H7 (cell line): ENCODE measurements at regions not wholly inside any gene's neighbourhood (a gene's known extent, or its start where the extent isn't known, plus 50 kb on each side); places are given as distances from the start of the nearest gene placed in this dataset.
"Not testable (repeated sequence)": the region's sequence is repeated elsewhere in the genome, so short reads cannot be mapped to it uniquely, and the experiment has no call there.

Experiments
- DNase-seq: peaks from one replicate; pipeline ENCODE4 v3.0.0; 2012
- H3K27me3 ChIP-seq: 2 replicates; pipeline ENCODE4 v1.6.0; 2011; ENCODE audit warnings: mild to moderate bottlenecking, low read length; ENCODE audit not compliant: control insufficient read depth, insufficient read depth
- H3K36me3 ChIP-seq: replicated peaks from 2 replicates; pipeline ENCODE4 v1.5.1; 2011; ENCODE audit warnings: low read length; ENCODE audit not compliant: control insufficient read depth, insufficient read depth
- H3K4me3 ChIP-seq: 2 replicates; pipeline ENCODE4 v1.5.1; 2011; ENCODE audit warnings: low read depth, mild to moderate bottlenecking, control low read depth, low read length, moderate library complexity; ENCODE audit not compliant: insufficient read depth

GRCh38 chr17:53619025-53619424 is 203.7 kb upstream of the KIF2B start:
- DNase-seq, result no peak
- Histone ChIP-seq H3K4me3 (no peak overlapping the region), H3K27me3 (no peaks in the 10 kb centered on the region), H3K36me3 (no peaks in the 10 kb centered on the region)

GRCh38 chr17:53608208-53608607 is 214.5 kb upstream of the KIF2B start:
- not testable (repeated sequence) for H3K36me3 ChIP-seq, H3K4me3 ChIP-seq, DNase-seq, H3K27me3 ChIP-seq

- Histone ChIP-seq H3K27me3 (no peaks in the 10 kb centered on the region), H3K4me3 (no peak overlapping the region), H3K36me3 (no peaks in the 10 kb centered on the region)
- peak; percentile 1 for DNase-seq
These were observed 215.3 kb upstream of the KIF2B start for GRCh38 chr17:53607475-53607874.

GRCh38 chr17:53588317-53588716 is 234.4 kb upstream of the KIF2B start:
- no peak overlapping the region for H3K4me3 ChIP-seq
- no peaks in the 10 kb centered on the region for H3K36me3 ChIP-seq
- H3K27me3 ChIP-seq, result no peaks in the 10 kb centered on the region
- no peak for DNase-seq

GRCh38 chr17:53574038-53574437 is 248.7 kb upstream of the KIF2B start:
- H3K36me3 ChIP-seq, result no peaks in the 10 kb centered on the region
- no peak overlapping the region for H3K4me3 ChIP-seq
- H3K27me3 ChIP-seq, result no peaks in the 10 kb centered on the region
- no peak for DNase-seq

GRCh38 chr17:53571342-53571741 is 251.4 kb upstream of the KIF2B start:
- Histone ChIP-seq H3K27me3 (no peaks in the 10 kb centered on the region), H3K4me3 (no peak overlapping the region), H3K36me3 (no peaks in the 10 kb centered on the region)
- DNase-seq, result no peak

GRCh38 chr17:53570731-53571130 is 252.0 kb upstream of the KIF2B start:
- no peaks in the 10 kb centered on the region for H3K36me3 ChIP-seq
- DNase-seq, result no peak
- H3K27me3 ChIP-seq, result no peaks in the 10 kb centered on the region
- H3K4me3 ChIP-seq, result no peak overlapping the region

DNA sequence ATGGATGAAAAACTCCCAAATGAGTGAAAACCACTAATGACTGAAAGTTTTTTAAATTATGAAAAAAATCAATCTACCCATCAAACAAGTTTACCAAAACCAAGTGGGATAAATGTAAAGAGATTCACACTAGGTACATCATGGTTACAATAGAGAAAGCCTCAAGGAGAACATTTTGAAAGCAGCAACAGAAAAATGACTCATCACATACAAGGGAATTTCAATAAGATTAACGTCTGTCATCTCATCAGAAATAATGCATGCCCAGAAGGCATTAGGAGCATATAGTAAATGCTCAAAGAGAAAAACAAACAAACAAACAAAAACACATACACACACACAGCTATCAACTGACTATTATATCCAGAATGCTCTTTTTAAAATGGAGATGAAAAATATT is 261.8 kb upstream of the KIF2B start:
- H3K4me3 ChIP-seq, result no peak overlapping the region
- H3K27me3 ChIP-seq, result no peaks in the 10 kb centered on the region
- H3K36me3 ChIP-seq, result no peaks in the 10 kb centered on the region
- DNase-seq, result no peak

DNA sequence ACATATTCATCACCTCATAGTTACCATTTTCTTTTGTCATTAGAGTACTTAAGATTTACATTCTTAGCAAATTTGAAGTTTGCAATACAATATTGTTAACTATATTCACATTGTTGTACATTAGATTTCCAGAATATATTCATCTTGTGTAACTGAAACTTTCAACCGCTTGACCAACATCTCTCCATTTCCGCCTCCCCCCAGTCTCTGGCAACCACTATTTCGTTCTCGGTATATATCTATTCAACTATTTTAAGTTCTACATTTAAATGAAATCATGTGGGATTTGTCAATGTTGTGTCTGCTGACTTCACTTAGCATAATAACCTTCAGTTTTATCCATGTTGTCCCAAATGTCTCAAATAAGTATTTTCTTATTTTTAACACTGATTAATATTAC is 274.5 kb upstream of the KIF2B start:
- no peaks in the 10 kb centered on the region for H3K36me3 ChIP-seq
- no peak overlapping the region for H3K4me3 ChIP-seq
- no peak for DNase-seq
- H3K27me3 ChIP-seq, result no peaks in the 10 kb centered on the region

GRCh38 chr17:53543472-53543871 is 279.3 kb upstream of the KIF2B start:
- Histone ChIP-seq H3K36me3 (no peaks in the 10 kb centered on the region), H3K4me3 (no peak overlapping the region), H3K27me3 (no peaks in the 10 kb centered on the region)
- DNase-seq, result no peak

- no peak for DNase-seq
- no peaks in the 10 kb centered on the region for H3K36me3 ChIP-seq
- no peaks in the 10 kb centered on the region for H3K27me3 ChIP-seq
- no peak overlapping the region for H3K4me3 ChIP-seq
These were observed 284.6 kb upstream of the KIF2B start for GRCh38 chr17:53538129-53538617.

- no peaks in the 10 kb centered on the region for H3K36me3 ChIP-seq
- no peaks in the 10 kb centered on the region for H3K27me3 ChIP-seq
- no peak overlapping the region for H3K4me3 ChIP-seq
- no peak for DNase-seq
These were observed 295.3 kb upstream of the KIF2B start for GRCh38 chr17:53527473-53527872.

DNA sequence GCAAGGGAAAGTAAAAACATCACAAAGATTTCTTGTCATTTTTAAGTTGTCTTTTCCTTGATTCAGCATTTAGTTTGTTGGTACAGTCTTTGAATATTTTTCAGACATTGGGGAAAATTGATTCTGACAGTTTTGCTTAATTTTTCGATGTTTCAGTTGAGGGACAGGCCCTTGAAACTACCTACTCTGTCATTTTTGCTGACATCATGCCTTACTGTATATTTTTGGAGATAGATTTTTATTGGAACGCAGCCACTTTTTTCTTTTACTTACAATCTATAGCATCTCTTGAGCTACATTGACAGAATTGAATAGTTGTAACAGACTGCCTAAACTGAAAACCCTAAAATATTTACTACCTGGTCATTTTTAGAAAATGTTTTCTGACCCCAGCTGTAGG is 297.1 kb upstream of the KIF2B start:
- H3K27me3 ChIP-seq, result no peaks in the 10 kb centered on the region
- no peak overlapping the region for H3K4me3 ChIP-seq
- H3K36me3 ChIP-seq, result no peaks in the 10 kb centered on the region
- no peak for DNase-seq

DNA sequence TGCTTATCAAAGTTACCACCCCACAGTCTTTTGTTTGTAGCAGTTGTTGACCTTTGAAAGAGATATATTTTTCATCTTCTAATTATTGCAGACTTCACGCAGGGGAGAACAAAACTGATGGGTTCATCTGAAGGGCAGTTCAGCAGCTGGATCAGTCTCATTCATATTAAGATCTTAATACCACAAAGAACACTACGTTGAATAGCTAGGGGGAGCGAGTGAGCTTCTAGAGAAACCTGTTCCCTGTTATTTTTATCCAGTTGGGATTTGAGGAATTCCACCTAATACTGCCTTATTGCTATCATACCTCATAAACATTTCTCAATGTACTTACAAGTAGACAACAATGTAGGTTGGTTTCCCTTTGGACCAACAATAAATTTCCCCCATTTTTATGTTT is 306.1 kb upstream of the KIF2B start:
- DNase-seq, result peak; percentile 5
- Histone ChIP-seq H3K4me3 (no peak overlapping the region), H3K27me3 (no peaks in the 10 kb centered on the region), H3K36me3 (no peaks in the 10 kb centered on the region)

GRCh38 chr17:53499277-53499676 is 323.4 kb upstream of the KIF2B start:
- H3K4me3 ChIP-seq, result no peak overlapping the region
- no peak for DNase-seq
- H3K36me3 ChIP-seq, result no peaks in the 10 kb centered on the region
- no peaks in the 10 kb centered on the region for H3K27me3 ChIP-seq

- Histone ChIP-seq H3K27me3 (no peaks in the 10 kb centered on the region), H3K36me3 (no peaks in the 10 kb centered on the region), H3K4me3 (no peak overlapping the region)
- DNase-seq, result no peak
These were observed 326.4 kb upstream of the KIF2B start for GRCh38 chr17:53496356-53496755.
